KMS-11 (cell line): ENCODE measurements at regions not wholly inside any gene's neighbourhood (a gene's known extent, or its start where the extent isn't known, plus 50 kb on each side); places are given as distances from the start of the nearest gene placed in this dataset.

ENCODE experiments used
- H2AFZ ChIP-seq: fragments of 200-600 bp; sonication (generic); 2 replicates; pipeline ENCODE4 v1.6.1; 2016; ENCODE audit warnings: antibody characterized with exemption, mixed run types, low read depth
- H3K27ac ChIP-seq: fragments of 200-600 bp; sonication (generic); 2 replicates; pipeline ENCODE4 v1.6.1; 2016; ENCODE audit warnings: mild to moderate bottlenecking, mixed run types
- H3K27me3 ChIP-seq: fragments of 200-600 bp; sonication (generic); 2 replicates; pipeline ENCODE4 v1.6.1; 2017; ENCODE audit warnings: mild to moderate bottlenecking, low read depth, mixed run types, moderate library complexity; ENCODE audit not compliant: insufficient read depth
- H3K36me3 ChIP-seq: fragments of 200-600 bp; sonication (generic); 2 replicates; pipeline ENCODE4 v1.6.1; 2017; ENCODE audit warnings: mild to moderate bottlenecking, mixed run types; ENCODE audit not compliant: insufficient read depth
- H3K4me1 ChIP-seq: fragments of 200-600 bp; sonication (generic); 2 replicates; pipeline ENCODE4 v1.6.1; 2016; ENCODE audit warnings: mild to moderate bottlenecking, low read depth, mixed run types; ENCODE audit not compliant: poor library complexity, severe bottlenecking
- H3K4me2 ChIP-seq: fragments of 200-600 bp; sonication (generic); 2 replicates; pipeline ENCODE4 v1.7.0; 2016; ENCODE audit warnings: mild to moderate bottlenecking, mixed run types
- H3K4me3 ChIP-seq: fragments of 200-600 bp; sonication (generic); IDR thresholded peaks from 2 replicates; pipeline ENCODE4 v1.6.1; 2017; ENCODE audit warnings: low read depth, low read length, mixed read lengths; ENCODE audit not compliant: insufficient read depth
- H3K79me2 ChIP-seq: fragments of 200-600 bp; sonication (generic); 2 replicates; pipeline ENCODE4 v1.6.1; 2016; ENCODE audit warnings: low read depth, mixed run types; ENCODE audit not compliant: insufficient read depth
- H3K9ac ChIP-seq: fragments of 200-600 bp; sonication (generic); 2 replicates; pipeline ENCODE4 v1.6.1; 2016; ENCODE audit warnings: mild to moderate bottlenecking, mixed run types
- H4K20me1 ChIP-seq: fragments of 200-600 bp; sonication (generic); 2 replicates; pipeline ENCODE4 v1.6.1; 2016; ENCODE audit warnings: mild to moderate bottlenecking, mixed run types; ENCODE audit not compliant: insufficient read depth
- CTCF ChIP-seq: fragments of 200-600 bp; sonication (generic); conservative IDR thresholded peaks from 2 replicates; pipeline ENCODE4 v1.6.1; 2017; ENCODE audit warnings: low read depth, mild to moderate bottlenecking, antibody characterized with exemption, low read length, moderate library complexity, mixed read lengths

- Histone ChIP-seq H3K79me2 (no peaks in the 10 kb centered on the region), H3K36me3 (no peaks in the 10 kb centered on the region), H3K4me3 (no peak overlapping the region), H3K27ac (no peak overlapping the region), H4K20me1 (no peaks in the 10 kb centered on the region), H3K4me1 (no peaks in the 10 kb centered on the region), H3K4me2 (no peak overlapping the region), H3K9ac (no peak overlapping the region), H3K27me3 (no peaks in the 10 kb centered on the region), H2AFZ (no peak overlapping the region)
- no peak for TF ChIP-seq CTCF
These were observed 226.8 kb downstream of the NUAK1 start for GRCh38 chr12:105911966-105912365.

- Histone ChIP-seq H3K9ac (no peak overlapping the region), H3K4me2 (no peak overlapping the region)
- no peak for TF ChIP-seq CTCF
These were observed 225.7 kb downstream of the NUAK1 start for GRCh38 chr12:105912882-105913678.

GRCh38 chr12:105915997-105916759 lies 222.6 kb downstream of the NUAK1 start:
- Histone ChIP-seq H3K27ac (no peak overlapping the region), H2AFZ (no peak overlapping the region), H3K36me3 (no peaks in the 10 kb centered on the region), H3K27me3 (no peaks in the 10 kb centered on the region), H3K4me2 (no peak overlapping the region), H3K4me1 (no peaks in the 10 kb centered on the region), H3K79me2 (no peaks in the 10 kb centered on the region), H3K9ac (no peak overlapping the region), H4K20me1 (no peaks in the 10 kb centered on the region), H3K4me3 (no peak overlapping the region)
- TF ChIP-seq CTCF = no peak

More at GRCh38 chr12:105912882-105913678, 225.7 kb downstream of the NUAK1 start:
- no peak overlapping the region for H2AFZ ChIP-seq
- H4K20me1 ChIP-seq = no peaks in the 10 kb centered on the region
- no peaks in the 10 kb centered on the region for H3K79me2 ChIP-seq
- H3K27me3 ChIP-seq = no peaks in the 10 kb centered on the region
- no peak overlapping the region for H3K4me3 ChIP-seq
- H3K36me3 ChIP-seq = no peaks in the 10 kb centered on the region
- H3K27ac ChIP-seq = no peak overlapping the region
- H3K4me1 ChIP-seq = no peaks in the 10 kb centered on the region

- no peaks in the 10 kb centered on the region for H3K4me1 ChIP-seq
- TF ChIP-seq CTCF = no peak
- H2AFZ ChIP-seq = no peak overlapping the region
- H3K27me3 ChIP-seq = no peaks in the 10 kb centered on the region
- no peaks in the 10 kb centered on the region for H3K36me3 ChIP-seq
- H3K27ac ChIP-seq = no peak overlapping the region
- no peak overlapping the region for H3K4me3 ChIP-seq
- no peaks in the 10 kb centered on the region for H4K20me1 ChIP-seq
- no peak overlapping the region for H3K9ac ChIP-seq
- H3K4me2 ChIP-seq = no peak overlapping the region
- no peaks in the 10 kb centered on the region for H3K79me2 ChIP-seq
These were observed 222.1 kb downstream of the NUAK1 start for GRCh38 chr12:105916760-105917039.
